NCI-H2227 treated with DMSO at 0.1 percent for 48 hours (cell line): ENCODE measurements at regions not wholly inside any gene's neighbourhood (a gene's known extent, or its start where the extent isn't known, plus 50 kb on each side); places are given as distances from the start of the nearest gene placed in this dataset.

Source experiments
- DNase-seq: peaks from one replicate; lab custom pipeline; 2025; lab: John Stamatoyannopoulos, UW

DNA sequence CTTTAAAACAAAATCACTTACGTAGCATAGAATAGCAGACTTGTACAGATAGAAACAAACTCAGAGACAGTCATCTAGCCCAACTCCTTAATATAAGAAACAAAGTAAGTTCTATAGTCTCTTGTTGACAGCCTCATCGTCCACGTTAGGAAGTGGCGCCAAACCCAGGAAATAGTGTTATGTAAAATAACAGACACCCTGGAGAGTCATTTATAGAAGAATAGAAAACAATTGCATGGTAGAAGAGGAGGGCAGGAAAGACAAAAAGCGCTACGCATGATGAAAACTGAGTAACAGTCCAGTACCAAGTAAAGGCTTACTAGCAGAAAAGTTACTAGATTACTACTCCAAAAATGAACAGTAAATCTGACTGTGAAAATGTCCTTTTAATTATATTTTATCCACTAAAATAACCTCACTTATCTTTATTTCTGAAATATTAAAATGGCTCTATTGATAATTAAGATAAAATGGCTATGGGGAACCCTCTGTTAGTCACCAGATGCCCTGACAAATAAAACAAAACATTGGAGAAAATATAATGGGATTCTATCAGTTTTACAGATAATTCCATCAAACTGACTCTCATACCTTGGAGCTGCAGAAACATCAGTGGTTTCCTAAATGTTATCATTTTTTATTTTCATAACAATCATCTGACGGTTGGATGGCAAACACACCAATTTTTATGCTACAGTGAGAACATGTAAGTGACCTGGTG lies 434.0 kb upstream of the C9orf72 start:
- no peak for DNase-seq

DNA sequence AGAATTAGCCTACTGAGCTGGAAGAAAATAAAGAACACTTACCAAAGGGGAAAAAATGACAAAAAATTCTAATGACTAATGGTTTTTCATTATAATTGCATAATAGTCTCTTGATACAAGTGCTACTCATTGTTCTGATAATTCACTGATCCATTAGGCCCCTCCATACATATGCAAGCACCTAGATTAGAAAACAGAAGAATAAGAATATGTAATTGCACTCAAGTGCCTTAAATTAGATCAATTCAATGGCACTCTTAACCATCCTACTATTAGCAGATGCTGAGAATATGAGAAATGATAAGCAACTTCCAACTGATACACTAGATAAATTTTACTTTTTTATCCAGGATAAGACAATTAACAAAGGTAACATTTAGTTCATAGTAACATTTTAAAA lies 440.9 kb upstream of the C9orf72 start:
- DNase-seq: no peak

DNA sequence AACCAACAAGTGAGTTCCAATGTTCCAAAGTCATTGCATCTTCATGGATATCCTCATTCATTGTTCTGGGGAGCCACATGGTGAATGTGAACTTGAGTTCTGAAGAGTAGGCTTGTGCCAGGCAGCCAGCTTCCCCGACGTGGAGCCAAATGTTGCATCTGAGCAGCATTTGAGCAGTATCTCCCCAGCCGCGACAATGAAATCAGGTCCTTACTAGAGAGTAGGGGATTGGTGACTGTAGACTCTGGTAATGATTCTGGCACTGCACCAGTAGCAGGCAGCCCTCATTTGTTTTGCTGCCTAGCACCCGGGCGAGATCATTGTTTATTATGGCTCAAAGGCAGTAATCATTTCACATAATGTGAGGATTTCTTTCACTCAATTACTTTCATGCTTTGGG lies 451.4 kb upstream of the C9orf72 start:
- no peak for DNase-seq

DNA sequence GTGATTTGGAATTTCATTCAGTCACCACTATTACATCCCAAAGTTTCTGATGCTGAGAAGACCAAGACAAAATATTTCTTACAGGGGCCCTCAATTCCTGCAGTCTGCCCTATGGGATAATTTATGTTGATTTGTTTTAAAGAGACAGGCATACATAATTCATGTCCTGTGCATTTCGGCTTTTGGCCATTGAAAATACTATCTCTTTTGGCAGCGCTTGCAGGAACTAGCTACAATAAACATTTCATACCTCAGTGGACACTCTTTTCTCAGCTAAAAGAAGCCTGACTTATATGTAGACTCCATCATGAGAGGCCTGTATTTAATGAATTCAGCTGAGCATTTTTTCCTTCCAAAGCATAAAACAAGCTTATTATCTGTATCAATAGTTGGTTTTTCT lies 451.9 kb upstream of the C9orf72 start:
- no peak for DNase-seq

DNA sequence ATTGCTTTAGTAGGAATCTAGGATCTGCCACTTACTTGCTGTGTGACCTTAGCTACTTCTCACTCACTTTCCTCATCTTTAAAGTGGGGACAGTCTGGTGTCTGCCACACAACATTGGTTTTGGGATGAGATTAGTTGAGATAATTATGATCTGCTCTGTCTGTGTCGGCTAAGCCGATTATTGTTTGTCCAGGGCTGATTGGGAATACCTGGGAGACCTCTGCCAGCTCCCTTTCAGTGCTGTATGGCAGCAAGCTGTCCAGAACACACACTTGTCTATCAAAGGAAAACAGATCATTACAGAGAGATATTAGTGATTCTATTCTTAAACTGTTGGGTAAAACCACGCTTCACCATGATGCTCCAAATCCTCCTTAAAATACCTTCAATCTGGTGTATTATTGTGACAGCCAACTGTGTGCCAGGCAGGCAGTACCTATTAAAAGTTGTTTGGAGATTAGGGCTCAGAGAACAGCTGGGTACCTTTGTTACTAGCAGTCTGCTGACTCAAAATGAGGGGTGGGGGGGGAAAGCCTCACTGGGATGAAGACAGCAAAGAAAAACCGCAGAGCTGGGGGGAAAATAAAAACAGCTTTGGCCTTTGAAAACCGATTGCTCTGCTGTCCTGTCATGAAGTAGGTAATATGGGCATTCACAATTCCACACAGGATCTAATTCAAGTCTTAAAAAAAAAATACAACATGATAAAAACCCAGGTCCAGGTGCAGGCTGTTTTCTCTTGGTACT lies 458.4 kb upstream of the C9orf72 start:
- DNase-seq: no peak

DNA sequence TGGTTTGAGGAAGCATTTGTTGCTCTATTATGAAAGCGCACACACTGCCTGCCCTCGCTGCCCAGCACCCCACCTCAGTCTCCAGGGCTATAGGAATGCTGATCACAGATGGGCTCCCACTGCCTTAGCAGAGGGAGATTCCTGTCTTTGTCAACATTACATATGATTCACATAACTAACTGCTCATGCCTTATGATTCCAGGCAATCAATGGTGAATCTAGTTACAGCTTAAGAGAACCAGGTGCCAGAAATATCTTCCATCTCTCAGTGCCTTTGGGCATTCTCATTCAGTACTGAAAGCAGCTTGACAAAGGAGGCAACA lies 458.9 kb upstream of the C9orf72 start:
- no peak for DNase-seq

DNA sequence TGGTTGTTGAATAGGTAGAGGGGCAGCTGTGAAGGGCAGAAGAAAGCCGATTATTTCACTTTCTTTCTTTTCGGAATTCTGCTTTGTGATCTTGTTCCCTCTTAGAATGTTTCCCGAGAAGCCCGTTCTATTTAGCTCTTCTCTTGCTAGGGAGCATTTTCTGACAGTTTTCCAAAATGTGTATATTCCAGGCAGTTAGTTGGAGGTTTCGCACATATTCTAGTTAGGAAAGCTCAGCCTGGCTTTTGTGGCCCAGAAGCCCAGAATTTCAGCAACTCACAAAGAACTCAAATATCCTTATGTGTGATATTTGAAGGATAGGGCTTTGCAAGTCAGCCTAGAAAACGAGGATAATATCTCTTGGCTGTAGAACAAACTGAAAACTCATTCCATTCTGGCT lies 461.0 kb upstream of the C9orf72 start:
- no peak for DNase-seq

DNA sequence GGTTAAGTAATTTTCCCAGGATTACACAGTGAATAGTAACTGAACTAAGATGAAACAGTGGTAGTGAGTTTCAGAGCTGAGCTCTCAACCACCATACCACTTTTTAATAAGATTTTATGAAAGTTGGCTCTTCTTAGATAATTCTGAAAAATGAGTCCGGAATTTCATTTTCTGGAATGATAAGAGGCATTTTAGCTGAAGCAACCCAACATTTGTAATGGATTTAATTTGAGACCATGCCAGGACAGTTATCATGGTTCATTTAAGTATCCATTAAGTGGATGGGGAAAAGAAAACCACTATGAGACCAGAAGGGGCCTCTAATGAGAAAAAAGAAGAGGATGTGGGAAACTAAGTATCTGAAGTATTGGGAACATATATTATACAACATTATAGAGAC lies 464.7 kb upstream of the C9orf72 start:
- DNase-seq: no peak

DNA sequence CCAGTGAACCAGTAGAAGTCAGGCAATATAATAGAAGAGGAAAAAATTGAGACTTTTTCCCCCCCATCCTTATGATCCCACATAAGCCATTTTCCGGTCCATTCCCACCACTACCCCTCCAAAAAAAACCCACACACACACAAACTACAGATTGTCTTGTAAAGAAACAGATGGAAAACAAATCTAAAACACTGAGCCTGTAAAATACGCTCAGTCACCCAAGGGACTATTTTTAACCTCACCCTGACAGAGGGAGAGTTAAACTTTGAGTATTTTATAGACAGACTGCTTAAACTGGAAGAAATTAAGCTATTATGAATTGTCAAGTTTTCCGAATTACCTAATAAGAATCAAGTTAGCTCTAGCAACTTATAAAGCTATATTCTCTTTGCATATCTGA lies 471.8 kb upstream of the C9orf72 start:
- DNase-seq: no peak

DNA sequence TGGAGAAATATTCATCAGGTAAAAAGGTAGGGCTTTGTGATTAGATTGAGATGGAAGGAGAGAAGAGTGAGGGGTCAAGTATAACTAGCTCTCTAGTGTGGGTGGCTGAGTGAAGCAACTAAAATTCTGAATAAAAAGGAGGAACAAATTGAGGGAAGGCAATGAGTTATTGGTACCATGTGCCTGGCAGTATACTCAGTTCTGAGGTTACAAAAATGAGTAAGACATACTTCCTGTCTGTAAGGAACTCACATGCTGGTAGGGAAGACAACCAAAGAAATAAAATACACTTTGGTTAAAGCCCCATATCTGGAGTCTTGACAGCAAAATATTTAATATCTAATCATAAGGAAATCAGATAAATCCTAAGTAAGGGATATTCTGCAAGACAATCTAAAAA lies 476.8 kb upstream of the C9orf72 start:
- DNase-seq: no peak

DNA sequence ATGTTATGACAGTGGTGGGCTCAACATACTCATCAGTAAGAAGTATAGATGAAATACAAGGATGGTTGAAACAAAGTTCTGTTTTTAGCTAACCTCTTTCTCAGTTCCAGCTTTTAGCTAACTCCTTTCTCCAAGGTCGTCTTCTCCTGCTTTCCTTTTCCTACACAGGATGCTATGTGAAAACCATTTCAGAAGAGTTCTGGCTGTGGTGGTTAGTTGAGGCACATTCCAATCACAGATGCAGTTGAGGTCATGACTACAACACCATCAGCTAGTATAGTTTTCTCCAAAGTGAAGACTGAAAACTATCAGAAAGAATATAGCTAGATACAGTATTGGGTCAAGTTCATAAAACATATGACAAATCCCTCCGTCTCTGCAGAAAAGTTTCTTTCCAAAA lies 477.7 kb upstream of the C9orf72 start:
- no peak for DNase-seq

DNA sequence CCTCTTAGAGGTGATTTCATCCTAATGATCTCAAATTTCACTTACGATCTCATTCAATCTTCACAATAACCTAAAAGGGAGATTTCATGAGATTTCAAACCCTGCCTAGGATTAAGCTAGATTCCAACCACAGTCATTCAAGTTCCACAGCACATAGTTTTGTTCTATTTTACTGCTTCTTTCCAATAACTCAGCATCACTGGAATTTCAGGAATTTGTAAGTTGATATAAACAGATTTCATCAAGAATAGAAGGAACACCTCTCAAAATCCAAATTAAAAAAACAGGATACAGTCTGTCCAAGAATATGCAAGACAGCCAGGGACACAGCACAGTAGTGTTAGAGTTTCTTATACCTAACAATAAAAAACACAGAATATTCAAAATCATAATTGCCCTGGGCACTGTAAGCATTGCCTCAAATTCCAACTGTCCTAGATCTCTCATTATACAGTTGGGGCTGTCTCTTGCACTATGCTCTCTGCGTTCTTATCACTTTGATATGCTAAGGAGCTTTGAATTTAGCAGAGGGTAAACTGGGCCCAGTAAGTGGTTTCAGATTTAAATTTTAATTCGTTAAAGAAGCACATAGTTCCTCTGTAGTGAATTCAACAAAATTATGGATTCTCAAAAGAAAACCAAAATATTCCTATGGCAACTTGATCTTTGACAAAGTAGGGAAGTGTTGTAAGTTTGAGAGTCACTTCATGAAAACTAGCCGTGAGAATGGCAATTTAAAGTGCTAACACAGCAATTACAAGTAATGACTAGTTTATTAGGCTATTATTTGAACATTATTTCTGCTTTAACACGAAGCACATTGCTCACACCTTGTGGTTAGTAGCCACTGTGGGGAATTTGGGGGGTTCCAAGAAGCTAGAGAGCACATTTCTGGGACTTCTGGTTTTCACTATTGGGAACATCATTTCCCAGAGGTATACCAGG lies 478.6 kb upstream of the C9orf72 start:
- DNase-seq: no peak

DNA sequence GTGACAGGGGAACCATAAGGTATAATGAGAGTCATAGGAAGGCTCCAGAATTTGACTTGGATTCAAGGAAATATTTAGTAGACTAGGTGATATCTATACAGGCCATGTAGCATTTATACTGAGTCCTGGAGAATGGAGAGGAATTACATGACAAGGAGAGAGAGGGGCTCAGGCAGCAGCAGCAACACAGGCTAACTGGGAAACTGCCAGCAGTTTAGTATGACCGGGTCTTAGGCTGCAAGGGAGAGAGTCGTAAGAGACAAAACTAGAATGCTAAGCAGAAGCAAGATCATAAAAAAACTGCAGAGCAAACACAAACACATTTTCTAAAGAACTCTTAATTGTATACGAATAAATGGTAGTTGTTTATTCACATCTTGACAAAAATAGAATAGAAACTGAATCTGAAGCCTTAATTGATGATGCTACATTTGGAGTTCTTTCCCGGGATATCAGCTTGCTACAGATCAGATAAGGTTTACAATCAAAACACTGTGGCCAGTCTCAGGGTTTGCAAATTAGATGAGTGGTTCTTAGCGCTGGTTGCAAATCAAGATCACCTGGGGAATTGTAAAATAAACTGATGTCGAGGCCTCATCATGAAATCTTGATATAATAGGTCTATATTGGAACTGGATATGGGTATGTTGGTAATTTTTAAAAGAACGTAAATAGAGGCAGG lies 480.0 kb upstream of the C9orf72 start:
- DNase-seq: no peak

DNA sequence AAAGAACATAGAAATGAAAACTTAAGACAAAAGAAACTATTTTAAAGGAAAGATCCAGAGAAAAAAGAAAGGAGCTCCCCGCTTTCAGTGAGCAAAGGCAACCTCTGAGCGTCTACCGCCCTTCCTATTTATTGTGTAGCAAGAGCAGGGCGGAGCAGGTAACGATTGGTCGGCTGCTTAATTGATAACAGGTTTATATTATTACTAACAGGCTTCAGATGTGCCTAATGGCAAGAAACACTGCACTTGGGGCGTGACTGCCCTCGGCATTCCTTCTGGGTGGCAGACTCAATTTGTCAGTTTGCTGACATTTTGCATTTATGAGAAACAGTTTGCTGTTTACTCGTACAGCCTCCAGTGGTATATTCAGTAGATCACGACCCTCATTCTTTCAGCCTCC lies 482.7 kb upstream of the C9orf72 start:
- no peak for DNase-seq

DNA sequence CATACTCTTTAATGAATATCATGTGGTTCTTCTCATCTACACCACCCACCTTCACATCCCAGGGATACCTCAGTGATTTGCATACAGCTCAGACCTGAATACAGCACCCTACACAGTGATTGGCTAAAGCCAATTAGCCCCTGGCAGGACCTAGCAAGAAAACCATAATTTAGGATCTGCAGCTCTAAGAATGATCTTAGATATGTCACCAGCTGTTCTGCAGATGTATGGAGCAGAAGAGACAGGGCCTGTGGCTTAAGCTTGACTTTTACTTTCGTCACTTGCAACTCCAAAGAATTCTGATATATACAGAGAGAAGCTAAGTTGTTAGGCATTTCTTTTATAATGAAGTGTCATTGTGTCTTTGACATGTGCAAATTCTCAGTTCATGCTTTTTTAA lies 483.2 kb upstream of the C9orf72 start:
- no peak for DNase-seq

DNA sequence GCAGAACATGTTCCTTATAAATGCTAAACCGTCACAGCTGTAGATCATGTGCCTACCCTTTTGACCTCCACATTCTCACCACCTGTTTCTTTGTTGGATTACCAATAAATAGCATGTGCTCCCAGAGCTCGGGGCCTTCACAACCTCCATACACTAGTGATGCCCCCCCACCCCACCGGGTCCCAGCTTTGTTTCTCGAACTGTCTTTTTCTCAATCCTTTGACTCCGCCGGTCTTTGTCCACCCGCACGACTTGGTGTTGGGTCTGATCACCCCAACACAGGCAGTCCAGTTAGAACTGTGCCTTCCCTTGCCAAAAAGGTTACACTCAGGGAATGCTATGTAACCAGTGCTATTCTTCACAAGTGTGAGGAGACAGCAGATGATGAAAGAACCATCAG lies 485.9 kb upstream of the C9orf72 start:
- no peak for DNase-seq

DNA sequence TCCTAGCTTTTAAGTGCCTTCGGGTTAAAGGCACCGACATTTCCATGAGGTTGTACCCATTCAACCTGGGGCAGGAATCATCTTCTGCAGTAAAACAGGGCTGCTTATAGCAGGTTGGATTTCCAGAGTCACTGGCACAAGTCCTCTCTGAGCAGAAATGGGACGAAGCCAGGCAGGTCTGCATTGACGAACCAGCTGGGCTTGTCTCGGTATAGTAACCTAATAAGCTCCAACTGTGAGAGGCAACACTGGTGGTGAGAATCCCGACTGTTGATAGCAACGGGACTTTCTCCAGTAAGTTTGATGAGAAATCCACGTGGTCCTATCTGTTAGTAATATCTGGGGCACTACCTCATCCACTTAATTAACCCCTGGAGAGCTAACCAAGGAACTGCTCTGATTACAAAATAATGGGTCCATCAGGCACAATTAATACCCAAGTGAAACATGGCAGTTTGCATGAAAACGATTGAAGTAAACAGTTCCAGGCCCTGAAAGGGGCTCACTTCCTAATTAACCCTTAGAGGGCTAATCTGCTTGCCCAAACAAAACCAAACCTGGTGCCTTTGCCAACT lies 491.0 kb upstream of the C9orf72 start:
- DNase-seq: no peak

DNA sequence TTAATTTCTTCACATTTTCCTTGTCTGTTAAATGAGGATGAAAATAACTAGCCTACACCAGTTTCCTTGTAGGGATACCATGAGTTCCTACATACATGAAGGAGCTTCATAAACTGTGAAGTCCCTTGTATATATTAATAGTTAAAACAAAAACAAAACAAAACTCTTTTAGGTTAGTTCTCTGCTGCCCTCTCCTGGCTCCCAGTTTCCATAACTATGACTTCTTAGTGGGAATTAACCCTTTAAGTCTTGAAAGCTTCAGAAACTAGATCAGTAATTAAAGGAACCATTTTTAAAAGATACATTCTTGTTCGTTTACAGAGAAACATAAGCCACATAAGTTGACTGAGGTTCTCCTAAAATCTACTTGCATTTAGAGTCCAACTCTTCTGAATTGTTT lies 500.0 kb upstream of the C9orf72 start:
- no peak for DNase-seq

DNA sequence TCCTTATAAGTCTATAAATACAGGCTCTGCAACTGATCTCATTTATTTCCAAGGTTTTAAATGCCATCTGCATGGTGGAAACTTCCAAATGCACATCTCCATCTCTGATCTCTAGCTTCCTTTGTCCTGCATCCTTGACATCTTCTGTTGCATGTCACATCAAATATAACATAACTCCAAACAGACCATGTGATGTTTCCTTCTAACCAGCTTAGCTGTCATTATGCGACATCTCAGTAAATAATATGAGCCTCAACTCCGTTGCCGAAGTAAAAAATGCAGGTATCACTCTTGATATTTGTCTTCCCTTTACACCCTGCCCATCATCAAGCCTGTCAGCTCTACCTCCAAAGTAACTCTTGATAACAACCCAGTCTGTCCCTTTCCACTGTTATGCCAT lies 506.4 kb upstream of the C9orf72 start:
- no peak for DNase-seq

DNA sequence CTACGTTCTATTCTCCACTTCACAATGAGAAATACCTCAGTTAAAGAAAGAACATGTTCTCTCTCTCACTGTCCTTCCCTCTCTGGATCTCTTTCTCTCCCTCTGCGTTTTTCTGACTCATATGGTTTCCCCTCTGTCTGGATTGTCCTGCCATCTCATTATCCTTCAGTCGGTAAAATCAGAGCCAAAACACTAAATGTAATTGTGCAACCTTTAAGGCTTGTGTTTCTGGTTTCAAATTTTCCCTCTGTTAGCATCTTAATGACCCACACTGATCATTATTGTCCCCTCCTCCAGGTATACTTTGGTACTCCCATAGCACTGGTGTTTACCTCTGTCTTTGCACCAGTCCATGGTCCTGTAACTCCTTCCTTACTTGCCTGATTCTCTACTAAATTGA lies 509.4 kb upstream of the C9orf72 start:
- DNase-seq: no peak

DNA sequence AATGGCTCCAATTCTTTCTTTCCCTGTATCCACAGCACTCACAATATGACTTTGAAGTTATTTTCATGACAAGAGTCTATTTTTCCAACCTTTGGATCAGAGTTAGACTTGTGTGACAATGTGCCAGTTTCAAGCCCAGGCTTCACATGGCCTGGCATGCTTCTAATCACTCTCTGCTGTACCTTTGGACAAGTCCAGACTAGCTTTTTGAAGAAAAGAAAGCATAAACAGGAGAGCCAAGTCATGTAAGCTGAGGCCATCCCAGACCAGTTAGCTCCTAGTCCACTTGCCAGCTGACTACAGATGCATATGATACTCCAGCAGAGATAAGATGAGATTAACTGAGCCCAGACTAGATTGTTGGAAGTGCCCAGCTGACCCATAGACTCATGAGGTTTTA lies 513.6 kb upstream of the C9orf72 start:
- DNase-seq: no peak
